PC-9 (cell line): ENCODE measurements at regions not wholly inside any gene's neighbourhood (a gene's known extent, or its start where the extent isn't known, plus 50 kb on each side); places are given as distances from the start of the nearest gene placed in this dataset.

Experiments
- CTCF ChIP-seq: fragments of 200-600 bp; sonication (generic); conservative IDR thresholded peaks from 2 replicates; pipeline ENCODE4 v1.6.1; 2017; ENCODE audit warnings: mixed run types, antibody characterized with exemption, mild to moderate bottlenecking, moderate library complexity
- EZH2 ChIP-seq: fragments of 200-600 bp; sonication (generic); IDR thresholded peaks from 2 replicates; pipeline ENCODE4 v1.8.0; 2017; ENCODE audit warnings: antibody characterized with exemption, low read depth

DNA sequence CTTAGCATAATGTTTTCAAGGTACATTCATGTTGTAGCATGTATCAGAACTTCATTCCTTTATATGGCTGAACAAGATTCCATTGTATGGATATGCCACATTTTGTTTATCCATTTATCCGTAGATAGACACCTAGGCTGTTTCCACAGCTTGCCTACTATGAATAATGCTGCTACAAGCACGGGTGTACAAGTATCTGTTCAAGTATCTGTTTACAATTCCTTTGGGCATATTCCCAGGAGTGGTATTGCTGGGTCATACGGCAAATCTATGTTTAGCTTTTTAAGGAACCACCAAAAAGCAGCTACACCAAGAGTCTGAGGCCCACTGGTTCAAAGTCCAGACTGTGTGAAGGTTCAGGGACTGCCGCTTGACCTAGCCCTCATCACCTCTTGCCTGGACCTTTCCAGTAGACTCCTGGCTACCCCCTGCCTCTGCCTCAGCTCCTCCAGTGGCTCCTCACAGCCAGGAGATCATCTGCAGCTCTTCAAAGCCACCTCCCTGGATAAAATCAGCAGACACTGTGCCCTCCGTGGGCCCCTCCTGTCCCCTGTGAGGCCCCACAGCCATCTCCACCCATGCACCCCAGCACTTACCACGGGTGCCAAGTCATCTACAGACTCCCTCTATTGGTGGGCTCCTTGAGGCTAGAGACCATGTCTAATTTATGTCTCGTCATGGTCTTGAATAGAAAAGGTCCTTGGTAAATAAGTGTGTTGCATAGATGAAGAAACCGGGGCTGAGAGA lies 160.3 kb downstream of the MN1 start:
- TF ChIP-seq CTCF (no peak), EZH2 (no peak)
